Activated T-helper 2 cell treated with anti-CD3 and anti-CD28 coated beads, Interferon-gamma antibody, Interleukin-2, Interleukin-4, amounts not matched to agents 10 μg/mL and 5 μg/mL and 100 μg/mL, durations not matched to agents 14 hours and 24 hours and 36 hours (primary cell): ENCODE measurements at regions not wholly inside any gene's neighbourhood (a gene's known extent, or its start where the extent isn't known, plus 50 kb on each side); places are given as distances from the start of the nearest gene placed in this dataset.

Experiments used
- DNase-seq: peaks from one replicate; pipeline ENCODE4 v3.0.0; 2021; ENCODE audit warnings: low spot score
- H3K27ac Mint-ChIP-seq: one replicate; pipeline ENCODE4 v1.8.0; 2021; ENCODE audit warnings: mixed read lengths
- H3K27me3 Mint-ChIP-seq: one replicate; pipeline ENCODE4 v1.8.0; 2021; ENCODE audit warnings: low read depth, mixed read lengths
- H3K36me3 Mint-ChIP-seq: one replicate; pipeline ENCODE4 v1.8.0; 2021; ENCODE audit warnings: low read depth, mixed read lengths
- H3K4me1 Mint-ChIP-seq: one replicate; pipeline ENCODE4 v1.8.0; 2021; ENCODE audit warnings: low read depth, mixed read lengths
- H3K4me3 Mint-ChIP-seq: one replicate; pipeline ENCODE4 v1.8.0; 2021; ENCODE audit warnings: low read depth, mild to moderate bottlenecking, moderate library complexity, mixed read lengths
- H3K9me3 Mint-ChIP-seq: one replicate; pipeline ENCODE4 v1.8.0; 2021; ENCODE audit warnings: mixed read lengths
- intact Hi-C: fragments of 100-400 bp; cut with micrococcal nuclease; formaldehyde crosslinking; loops from one replicate; pipeline ENCODE4 v1.15.1; 2023

- peaks cover 5% of the 10 kb centered on the region for H3K4me1 Mint-ChIP-seq
- no peaks in the 10 kb centered on the region for H3K36me3 Mint-ChIP-seq
- H3K27me3 Mint-ChIP-seq, result peaks cover 14% of the 10 kb centered on the region
- H3K27ac Mint-ChIP-seq, result no peak overlapping the region
- DNase-seq, result no peak
- no peaks in the 10 kb centered on the region for H3K9me3 Mint-ChIP-seq
- H3K4me3 Mint-ChIP-seq, result no peak overlapping the region
- intact Hi-C loops, result loop anchor here (10.0 kb wide), 3 partner anchors 111 to 669 kb away; no protein-coding TSS in a partner anchor
These were observed 54.5 kb upstream of the ACMSD start for GRCh38 chr2:134783912-134784311.

GRCh38 chr2:134785659-134786430 is 52.6 kb upstream of the ACMSD start:
- H3K27me3 Mint-ChIP-seq, result peaks cover 15% of the 10 kb centered on the region
- H3K4me3 Mint-ChIP-seq, result no peak overlapping the region
- no peaks in the 10 kb centered on the region for H3K36me3 Mint-ChIP-seq
- peaks cover 5% of the 10 kb centered on the region for H3K4me1 Mint-ChIP-seq
- no peaks in the 10 kb centered on the region for H3K9me3 Mint-ChIP-seq
- no peak for DNase-seq
- intact Hi-C loops, result loop anchor here (10.0 kb wide), 3 partner anchors 109 to 671 kb away; no protein-coding TSS in a partner anchor
- H3K27ac Mint-ChIP-seq, result no peak overlapping the region

GRCh38 chr2:134788417-134788816 is 50.0 kb upstream of the ACMSD start:
- Mint-ChIP-seq H3K9me3 (no peaks in the 10 kb centered on the region), H3K4me3 (no peak overlapping the region), H3K36me3 (no peaks in the 10 kb centered on the region), H3K4me1 (no peaks in the 10 kb centered on the region), H3K27me3 (peaks cover 9% of the 10 kb centered on the region), H3K27ac (no peak overlapping the region)
- DNase-seq, result no peak
- intact Hi-C loops, result loop anchor here (10.0 kb wide), 3 partner anchors 106 to 674 kb away; no protein-coding TSS in a partner anchor
